Hindlimb muscle (tissue), 1 donor: ENCODE measurements at regions not wholly inside any gene's neighbourhood (a gene's known extent, or its start where the extent isn't known, plus 50 kb on each side); places are given as distances from the start of the nearest gene placed in this dataset.

Experiments
- DNase-seq: peaks from one replicate; pipeline ENCODE4 v3.0.0-alpha.2; 2013

GRCh38 chr22:49297871-49298721 is 529.6 kb downstream of the BRD1 start:
- no peak for DNase-seq

- no peak for DNase-seq
These were observed 530.3 kb downstream of the BRD1 start for GRCh38 chr22:49297286-49297870.

- DNase-seq, result no peak
These were observed 531.1 kb downstream of the BRD1 start for GRCh38 chr22:49296561-49296960.

- DNase-seq, result no peak
These were observed 531.7 kb downstream of the BRD1 start for GRCh38 chr22:49295851-49296560.

- DNase-seq, result no peak
These were observed 532.3 kb downstream of the BRD1 start for GRCh38 chr22:49295465-49295743.

- no peak for DNase-seq
These were observed 532.8 kb downstream of the BRD1 start for GRCh38 chr22:49294656-49295464.

- DNase-seq, result no peak
These were observed 534.8 kb downstream of the BRD1 start for GRCh38 chr22:49292909-49293308.

- DNase-seq, result no peak
These were observed 535.9 kb downstream of the BRD1 start for GRCh38 chr22:49291781-49292180.

GRCh38 chr22:49291169-49291568 is 536.5 kb downstream of the BRD1 start:
- DNase-seq, result no peak

GRCh38 chr22:49290711-49291110 is 537.0 kb downstream of the BRD1 start:
- no peak for DNase-seq

GRCh38 chr22:49289822-49290679 is 537.6 kb downstream of the BRD1 start:
- DNase-seq, result no peak

- DNase-seq, result no peak
These were observed 541.4 kb downstream of the BRD1 start for GRCh38 chr22:49286181-49286760.

GRCh38 chr22:49284931-49285330 is 542.7 kb downstream of the BRD1 start:
- DNase-seq, result no peak

GRCh38 chr22:49284056-49284784 is 543.5 kb downstream of the BRD1 start:
- no peak for DNase-seq

- no peak for DNase-seq
These were observed 545.1 kb downstream of the BRD1 start for GRCh38 chr22:49282596-49282995.

GRCh38 chr22:49281467-49282340 is 546.0 kb downstream of the BRD1 start:
- DNase-seq, result no peak

GRCh38 chr22:49278340-49278739 is 549.3 kb downstream of the BRD1 start:
- DNase-seq, result no peak

GRCh38 chr22:49276567-49276966 is 551.1 kb downstream of the BRD1 start:
- DNase-seq, result no peak

GRCh38 chr22:49274754-49275380 is 552.8 kb downstream of the BRD1 start:
- no peak for DNase-seq
